ENCODE measurements at regions not wholly inside any gene's neighbourhood (a gene's known extent, or its start where the extent isn't known, plus 50 kb on each side); places are given as distances from the start of the nearest gene placed in this dataset.

DNA sequence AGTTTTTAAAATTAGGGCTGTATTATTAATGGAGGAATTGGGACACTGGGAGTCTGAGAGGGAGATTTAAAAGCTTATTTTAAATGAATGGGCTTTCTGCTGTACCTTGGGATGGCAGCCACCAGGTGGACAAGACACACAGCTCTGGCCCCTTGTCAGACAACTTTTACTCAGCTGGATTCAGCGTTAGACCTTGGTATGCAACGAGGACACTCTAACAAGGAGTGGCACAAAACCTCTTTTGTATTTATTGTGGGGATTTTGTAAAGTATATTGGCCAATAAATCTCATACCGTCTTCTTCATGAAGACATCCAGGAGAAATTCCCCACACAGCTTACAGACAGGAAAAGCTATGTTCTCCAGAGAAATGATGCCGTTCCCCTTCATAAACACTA lies 105.7 kb downstream of the LCA5 start:
- DNase-seq (ENCODE audit: extremely low read depth, low read depth) = no peak
- H3K4me3 ChIP-seq (replicated peaks; ENCODE audit: low read depth, low read length) = no peak overlapping the region
- TF ChIP-seq CTCF (IDR thresholded peaks at IDR 0.05; ENCODE audit: low read depth, low read length, missing control alignments) = no peak

DNA sequence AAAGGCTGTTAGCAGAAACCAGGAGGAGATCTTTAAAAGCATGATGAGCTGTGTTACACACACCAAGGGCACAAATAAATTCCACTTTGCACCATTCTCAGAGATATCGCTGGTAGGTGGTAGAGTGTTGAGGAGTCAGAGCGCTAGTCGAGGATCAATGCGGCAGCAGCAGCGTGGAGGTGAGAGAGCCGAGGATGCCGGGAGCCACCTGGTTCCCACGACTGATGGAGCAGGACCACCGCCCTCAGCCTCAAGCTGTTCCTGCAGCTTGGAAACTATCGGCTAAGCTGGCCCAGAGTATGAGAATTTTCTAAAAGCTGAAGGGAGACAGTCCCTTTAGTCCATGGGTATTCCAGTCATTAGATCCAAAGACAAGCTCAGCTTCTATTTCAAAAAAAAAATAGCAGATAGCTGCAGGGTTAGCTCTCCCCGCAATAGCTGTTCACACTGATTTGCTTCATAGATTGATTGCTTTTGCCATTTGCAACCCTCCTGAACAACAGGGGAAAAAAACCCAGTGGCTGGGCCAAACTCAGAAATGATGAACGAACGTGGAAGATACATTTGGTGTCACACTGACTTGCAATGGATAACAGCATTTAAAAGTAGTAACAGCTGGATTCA lies 106.2 kb downstream of the LCA5 start:
- DNase-seq (ENCODE audit: extremely low read depth, low read depth) = no peak
- no peak overlapping the region for H3K4me3 ChIP-seq (replicated peaks; ENCODE audit: low read depth, low read length)
- TF ChIP-seq CTCF (IDR thresholded peaks at IDR 0.05; ENCODE audit: low read depth, low read length, missing control alignments) = no peak

GRCh38 chr6:79427721-79428120 lies 109.5 kb downstream of the LCA5 start:
- TF ChIP-seq CTCF (IDR thresholded peaks at IDR 0.05; ENCODE audit: low read depth, low read length, missing control alignments) = no peak
- no peak overlapping the region for H3K4me3 ChIP-seq (replicated peaks; ENCODE audit: low read depth, low read length)
- DNase-seq (ENCODE audit: extremely low read depth, low read depth) = no peak

GRCh38 chr6:79426625-79427278 lies 110.5 kb downstream of the LCA5 start:
- TF ChIP-seq CTCF (IDR thresholded peaks at IDR 0.05; ENCODE audit: low read depth, low read length, missing control alignments) = no peak
- no peak overlapping the region for H3K4me3 ChIP-seq (replicated peaks; ENCODE audit: low read depth, low read length)
- DNase-seq (ENCODE audit: extremely low read depth, low read depth) = no peak

DNA sequence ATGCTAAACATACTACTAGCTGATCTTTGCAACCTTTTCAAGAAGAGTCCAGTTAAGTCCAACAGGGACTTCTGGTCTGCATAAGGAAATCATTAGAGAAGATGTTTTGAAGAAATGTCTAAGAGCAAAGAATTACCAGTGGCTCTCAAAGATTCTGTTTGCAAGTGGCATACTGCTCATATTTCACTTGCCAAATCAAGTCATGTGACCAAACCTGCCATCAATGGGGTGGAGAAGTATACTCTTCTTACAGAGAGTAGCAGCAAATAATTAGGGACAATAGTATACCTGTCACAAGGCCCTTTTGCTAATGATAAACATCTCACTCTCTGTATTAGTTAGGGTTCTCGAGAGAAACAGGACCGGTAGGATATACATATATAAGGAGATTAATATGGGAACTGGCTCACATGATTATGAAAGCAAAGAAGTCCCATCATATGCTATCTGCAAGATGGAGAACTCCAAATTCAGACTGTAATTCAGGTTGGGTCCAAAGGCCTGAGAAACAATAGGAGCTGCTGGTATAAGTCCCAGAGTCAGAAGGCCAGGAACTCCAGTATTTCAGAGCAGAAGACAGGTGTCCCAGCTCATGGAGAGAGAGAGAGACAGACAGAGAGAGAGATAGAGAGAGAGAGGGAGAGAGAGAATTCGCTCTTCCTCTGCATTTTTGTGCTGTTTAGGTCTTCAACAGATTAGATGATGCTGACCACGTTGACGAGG lies 111.5 kb downstream of the LCA5 start:
- no peak overlapping the region for H3K4me3 ChIP-seq (replicated peaks; ENCODE audit: low read depth, low read length)
- no peak for DNase-seq (ENCODE audit: extremely low read depth, low read depth)
- no peak for TF ChIP-seq CTCF (IDR thresholded peaks at IDR 0.05; ENCODE audit: low read depth, low read length, missing control alignments)

DNA sequence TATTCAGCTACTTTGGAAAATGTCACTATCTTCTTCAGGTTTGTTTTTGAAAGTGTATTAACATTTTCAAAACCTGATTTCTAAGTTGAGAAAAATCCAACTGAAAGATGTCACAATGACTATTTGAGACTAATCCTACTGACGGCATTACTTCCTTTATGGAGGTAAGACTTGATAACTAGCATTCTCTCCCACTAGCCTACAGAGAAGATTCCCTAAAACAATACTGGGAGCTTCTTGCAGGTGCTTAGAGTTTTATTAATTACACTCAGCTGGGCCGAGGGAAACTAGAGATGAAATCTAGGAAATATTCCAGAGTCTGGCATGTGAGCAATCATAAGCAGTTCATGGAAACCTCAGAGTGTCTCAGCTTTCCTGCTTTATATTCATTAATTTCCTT lies 114.0 kb downstream of the LCA5 start:
- no peak overlapping the region for H3K4me3 ChIP-seq (replicated peaks; ENCODE audit: low read depth, low read length)
- no peak for DNase-seq (ENCODE audit: extremely low read depth, low read depth)
- no peak for TF ChIP-seq CTCF (IDR thresholded peaks at IDR 0.05; ENCODE audit: low read depth, low read length, missing control alignments)
